ENCODE measurements at regions not wholly inside any gene's neighbourhood (a gene's known extent, or its start where the extent isn't known, plus 50 kb on each side); places are given as distances from the start of the nearest gene placed in this dataset.

DNA sequence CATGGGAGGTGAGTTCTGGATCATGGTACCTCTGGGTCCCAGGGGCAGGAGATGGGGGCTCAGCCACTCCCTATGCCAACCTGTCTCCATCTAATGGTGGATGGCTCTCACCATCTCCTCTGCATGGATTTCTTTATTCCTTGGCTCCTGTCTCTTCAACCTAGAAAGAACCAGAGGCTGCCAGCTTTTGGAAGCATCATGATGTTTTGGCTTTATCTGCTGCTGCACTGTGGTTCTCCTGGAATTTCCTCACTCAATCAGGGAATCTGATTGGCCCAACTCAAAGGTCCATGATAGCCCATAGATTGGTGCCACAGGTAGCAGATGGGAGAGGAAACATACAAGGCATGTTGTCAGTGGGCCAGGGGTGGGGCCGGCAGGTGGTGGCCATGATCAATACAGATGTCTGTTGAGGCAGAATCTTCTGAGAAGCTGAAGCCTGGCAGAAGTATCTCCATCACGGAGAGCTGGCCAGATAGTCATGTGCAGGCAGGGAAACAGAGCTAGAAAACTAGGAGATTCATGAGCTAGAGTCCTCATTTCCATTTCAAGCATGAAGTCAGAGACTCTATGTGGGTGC is 158.2 kb downstream of the MACROH2A1 start:
- ChIA-PET POLR2A (interaction anchor here (0.8 kb wide), 1 partner anchor 32 kb away, joined by 3 read pairs; no protein-coding TSS in a partner anchor), CTCF (interaction anchor here (0.8 to 2.7 kb wide), 2 partner anchors 49 to 87 kb away, joined by 3 to 9 read pairs; no protein-coding TSS in a partner anchor)
- Histone ChIP-seq H3K27me3 (ENCODE audit: control insufficient read depth in 2 of 2, insufficient read depth in 2 of 2, low read length in 2 of 2) (no peaks in the 10 kb centered on the region), H3K27ac (ENCODE audit: insufficient read depth, low read depth, low read length) (no peak overlapping the region), H3K4me1 (ENCODE audit: control insufficient read depth, extremely low read depth, insufficient read depth, low read length) (peaks cover 16% of the 10 kb centered on the region), H3K79me2 (ENCODE audit: control insufficient read depth, insufficient read depth, low read length) (no peaks in the 10 kb centered on the region), H2AFZ (ENCODE audit: low read depth, low read length) (no peak overlapping the region), H3K36me3 (ENCODE audit: control insufficient read depth in 2 of 2, extremely low read depth in 1 of 2, insufficient read depth in 2 of 2, low read length in 2 of 2) (no peaks in the 10 kb centered on the region), H3K4me2 (ENCODE audit: insufficient read depth, low read length) (no peak overlapping the region), H4K20me1 (replicated peaks; ENCODE audit: control insufficient read depth, extremely low read depth, insufficient read depth, low read length) (no peaks in the 10 kb centered on the region), H3K9ac (replicated peaks; ENCODE audit: extremely low read depth, insufficient read depth, low read length) (no peak overlapping the region), H3K9me3 (replicated peaks; ENCODE audit: control insufficient read depth, insufficient read depth, low read length) (no peaks in the 10 kb centered on the region), H3K4me3 (replicated peaks in 1 of 3; ENCODE audit: insufficient read depth in 1 of 3, low read depth in 1 of 3, low read length in 3 of 3) (no peak overlapping the region), H3K9me1 (replicated peaks; ENCODE audit: control insufficient read depth, extremely low read depth, insufficient read depth, low read length) (no peaks in the 10 kb centered on the region)
- TF ChIP-seq POLR2AphosphoS5 (IDR thresholded peaks at IDR 0.05; ENCODE audit: insufficient read depth, low read depth, low read length) (no peak), MYC (IDR thresholded peaks at IDR 0.05; ENCODE audit: low read depth, low read length) (no peak), GATA2 (IDR thresholded peaks at IDR 0.05; ENCODE audit: insufficient read depth, insufficient read length, low read depth, low read length) (no peak), EZH2 (IDR thresholded peaks at IDR 0.05; ENCODE audit: borderline replicate concordance, low read depth, low read length, severe bottlenecking) (no peak), JUN (IDR thresholded peaks at IDR 0.05; ENCODE audit: borderline replicate concordance, insufficient read depth, insufficient read length, low read depth) (no peak), POLR2A (IDR thresholded peaks at IDR 0.05; ENCODE audit: low read depth, low read length) (no peak), FOS (IDR thresholded peaks at IDR 0.05; ENCODE audit: borderline replicate concordance, insufficient read depth, low read length) (no peak), CTCF (IDR thresholded peaks at IDR 0.05; ENCODE audit: extremely low read depth in 1 of 2, insufficient read depth in 1 of 2, low read depth in 1 of 2, low read length in 2 of 2) (no peak), MAX (IDR thresholded peaks at IDR 0.05; ENCODE audit: insufficient read depth, insufficient read length) (no peak)
- FAIRE-seq: no peak
- no TSS peak for BruUV-seq (replicated peaks)
- DNase-seq (ENCODE audit: low read depth, low spot score): no peak
- intact Hi-C loops (cut with micrococcal nuclease): no loop called here
- dilution Hi-C loops (cut with MboI; ENCODE audit: extremely low pct_ligation_motif_present, low sequenced_read_pairs): no loop called here
